GM20431 (cell line): ENCODE measurements at regions not wholly inside any gene's neighbourhood (a gene's known extent, or its start where the extent isn't known, plus 50 kb on each side); places are given as distances from the start of the nearest gene placed in this dataset.

ENCODE experiments used
- in situ Hi-C: fragments of 300-500 bp; cut with MseI, MboI; formaldehyde crosslinking; loops from one replicate; pipeline ENCODE4 v1.15.0; 2020; ENCODE audit warnings: low sequenced_read_pairs; ENCODE audit not compliant: unreplicated experiment

- in situ Hi-C loops: loop anchor here (10.0 kb wide), 1 partner anchor 381 kb away; no protein-coding TSS in a partner anchor
Measured at GRCh38 chr2:121075641-121076497, 209.1 kb downstream of the TFCP2L1 start.

- in situ Hi-C loops: loop anchor here (10.0 kb wide), 1 partner anchor 382 kb away; no protein-coding TSS in a partner anchor
Measured at GRCh38 chr2:121076498-121076820, 208.5 kb downstream of the TFCP2L1 start.

- in situ Hi-C loops: loop anchor here (10.0 kb wide), 1 partner anchor 382 kb away; no protein-coding TSS in a partner anchor
Measured at GRCh38 chr2:121076885-121077549, 208.0 kb downstream of the TFCP2L1 start.

- in situ Hi-C loops: loop anchor here (10.0 kb wide), 1 partner anchor 384 kb away; no protein-coding TSS in a partner anchor
Measured at GRCh38 chr2:121078899-121079298, 206.1 kb downstream of the TFCP2L1 start.

GRCh38 chr2:121080013-121080772 lies 204.8 kb downstream of the TFCP2L1 start:
- in situ Hi-C loops: no loop called here

GRCh38 chr2:121081701-121082100 lies 203.3 kb downstream of the TFCP2L1 start:
- in situ Hi-C loops: no loop called here

- in situ Hi-C loops: no loop called here
Measured at GRCh38 chr2:121082191-121082590, 202.8 kb downstream of the TFCP2L1 start.

GRCh38 chr2:121084130-121084680 lies 200.8 kb downstream of the TFCP2L1 start:
- in situ Hi-C loops: no loop called here

GRCh38 chr2:121085801-121086200 lies 199.2 kb downstream of the TFCP2L1 start:
- in situ Hi-C loops: no loop called here

- in situ Hi-C loops: no loop called here
Measured at GRCh38 chr2:121086450-121086849, 198.6 kb downstream of the TFCP2L1 start.

- in situ Hi-C loops: no loop called here
Measured at GRCh38 chr2:121087117-121087516, 197.9 kb downstream of the TFCP2L1 start.

GRCh38 chr2:121088251-121089165 lies 196.5 kb downstream of the TFCP2L1 start:
- in situ Hi-C loops: no loop called here

GRCh38 chr2:121089166-121089510 lies 195.9 kb downstream of the TFCP2L1 start:
- in situ Hi-C loops: no loop called here

GRCh38 chr2:121090088-121090715 lies 194.8 kb downstream of the TFCP2L1 start:
- in situ Hi-C loops: no loop called here

- in situ Hi-C loops: no loop called here
Measured at GRCh38 chr2:121092095-121092494, 192.9 kb downstream of the TFCP2L1 start.

GRCh38 chr2:121093692-121094091 lies 191.3 kb downstream of the TFCP2L1 start:
- in situ Hi-C loops: no loop called here

GRCh38 chr2:121094101-121094500 lies 190.9 kb downstream of the TFCP2L1 start:
- in situ Hi-C loops: no loop called here

GRCh38 chr2:121094845-121095244 lies 190.2 kb downstream of the TFCP2L1 start:
- in situ Hi-C loops: no loop called here
